CD4-positive, alpha-beta T cell treated with Interferon gamma for 1 hour (primary cell): ENCODE measurements at regions not wholly inside any gene's neighbourhood (a gene's known extent, or its start where the extent isn't known, plus 50 kb on each side); places are given as distances from the start of the nearest gene placed in this dataset.

Experiments used
- DNase-seq: peaks from one replicate; pipeline ENCODE4 v3.0.0-alpha.2; 2020

DNA sequence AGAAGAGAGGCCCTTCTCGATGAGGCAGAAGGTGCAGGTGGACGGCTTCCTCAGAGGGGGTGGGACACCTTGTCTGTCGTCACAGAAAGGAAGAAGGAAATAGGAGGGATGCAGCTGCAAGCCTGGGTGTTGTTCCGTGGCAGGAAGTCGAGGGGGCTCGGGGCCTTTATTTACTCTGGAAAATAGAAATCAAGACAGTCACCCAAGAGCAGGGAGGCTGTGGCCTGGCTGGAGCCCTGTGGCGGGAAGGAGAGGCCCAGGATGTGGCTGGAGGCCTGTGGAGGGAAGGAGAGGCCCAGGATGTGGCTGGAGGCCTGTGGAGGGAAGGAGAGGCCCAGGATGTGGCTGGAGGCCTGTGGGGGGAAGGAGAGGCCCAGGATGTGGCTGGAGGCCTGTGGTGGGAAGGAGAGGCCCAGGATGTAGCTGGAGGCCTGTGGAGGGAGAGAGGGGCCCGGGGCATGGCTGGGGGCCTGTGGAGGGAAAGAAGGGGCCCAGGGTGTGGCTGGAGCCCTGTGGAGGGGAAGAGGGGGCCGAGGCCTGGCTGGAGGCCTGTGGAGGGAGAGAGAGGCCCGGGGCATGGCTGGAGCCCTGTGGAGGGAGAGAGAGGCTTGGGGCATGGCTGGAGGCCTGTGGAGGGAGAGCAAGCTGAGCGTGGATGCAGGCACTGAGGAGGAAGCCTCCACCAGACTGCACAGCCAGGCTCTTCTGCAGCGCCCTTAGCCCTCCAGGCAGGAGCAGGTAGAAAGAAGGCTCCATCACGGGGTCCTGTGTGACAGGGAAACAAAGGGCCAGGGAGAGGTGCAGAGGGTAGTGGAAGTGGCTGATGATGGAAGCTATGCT lies 97.3 kb upstream of the SFMBT2 start:
- no peak for DNase-seq

DNA sequence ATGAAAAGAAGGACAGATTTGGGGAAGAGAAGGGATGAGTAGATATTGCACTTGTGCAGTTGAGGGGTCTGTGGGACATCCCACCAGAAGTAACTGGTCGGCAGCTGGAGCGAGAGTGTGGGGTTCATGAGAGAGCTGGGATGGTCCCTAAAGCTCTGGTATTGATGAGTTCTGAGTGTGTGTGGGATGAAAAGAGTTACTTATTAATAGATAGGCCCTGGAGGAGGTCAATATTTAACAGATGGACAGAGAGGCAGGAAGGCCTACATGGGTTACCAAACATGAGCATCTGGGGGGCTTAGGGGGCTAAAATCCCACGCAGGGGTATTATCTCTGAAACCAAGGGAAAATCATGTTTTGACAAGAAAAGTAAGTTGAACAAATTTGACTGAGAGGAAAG lies 95.7 kb upstream of the SFMBT2 start:
- DNase-seq: no peak

DNA sequence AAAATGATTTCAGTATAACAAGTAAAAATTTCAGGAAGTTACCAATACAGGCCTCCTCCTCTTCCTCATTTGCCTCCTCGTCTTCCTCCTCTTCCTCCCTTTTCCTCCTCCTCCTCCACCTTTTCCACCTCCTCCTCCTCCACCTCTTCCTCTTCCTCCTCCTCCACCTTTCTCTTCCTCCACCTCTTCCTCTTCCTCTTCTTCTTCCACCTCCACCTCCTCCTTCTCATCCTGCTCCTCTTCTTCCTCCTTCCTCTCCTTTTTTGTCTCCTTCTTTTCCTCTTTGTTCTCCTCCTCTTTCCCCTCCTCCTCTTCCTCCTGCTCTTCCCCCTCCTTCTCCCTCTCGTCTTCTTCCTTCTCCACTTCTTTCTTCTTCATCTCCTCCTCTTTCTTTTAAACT lies 94.4 kb upstream of the SFMBT2 start:
- no peak for DNase-seq

- DNase-seq: no peak
These were observed 92.4 kb upstream of the SFMBT2 start for GRCh38 chr10:7503190-7503589.

DNA sequence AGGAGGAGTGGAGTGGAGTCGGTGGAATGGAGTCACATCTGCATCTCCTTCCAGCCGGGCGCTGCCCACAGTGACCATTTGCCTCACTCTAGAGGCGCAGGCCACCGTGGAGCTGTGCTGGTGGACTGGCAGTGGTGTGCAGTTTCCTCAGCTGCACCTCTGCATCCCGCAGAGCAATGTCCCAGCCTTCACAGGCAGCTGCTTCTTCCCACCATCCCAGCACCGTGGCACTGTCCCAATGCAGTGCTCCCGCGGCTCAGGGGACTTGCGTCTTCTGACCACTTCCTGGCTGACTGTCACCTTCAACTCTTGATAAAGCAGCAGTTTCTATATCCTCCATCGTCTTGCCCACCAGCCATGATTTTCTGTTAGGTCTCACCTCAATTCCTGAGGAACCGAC lies 90.3 kb upstream of the SFMBT2 start:
- no peak for DNase-seq

DNA sequence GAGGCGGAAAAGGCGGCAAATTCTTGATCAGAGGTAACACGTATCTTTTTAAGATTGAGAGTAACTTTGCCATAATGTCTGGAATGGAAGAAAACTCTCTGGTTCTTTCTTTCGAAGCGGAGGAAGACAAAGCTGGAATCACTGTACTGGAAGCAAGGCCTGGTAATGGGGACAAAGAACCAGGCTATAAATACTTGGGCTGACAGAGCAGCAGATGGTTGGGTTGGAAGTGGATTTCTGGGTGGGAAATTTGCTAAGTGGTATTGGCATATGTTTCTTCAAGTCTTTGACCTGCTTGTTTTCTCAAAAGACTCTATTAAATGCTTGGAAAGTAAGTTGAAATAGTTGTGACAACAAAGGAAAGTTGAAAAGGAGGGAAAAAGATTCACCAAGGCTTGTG lies 87.3 kb upstream of the SFMBT2 start:
- DNase-seq: no peak

DNA sequence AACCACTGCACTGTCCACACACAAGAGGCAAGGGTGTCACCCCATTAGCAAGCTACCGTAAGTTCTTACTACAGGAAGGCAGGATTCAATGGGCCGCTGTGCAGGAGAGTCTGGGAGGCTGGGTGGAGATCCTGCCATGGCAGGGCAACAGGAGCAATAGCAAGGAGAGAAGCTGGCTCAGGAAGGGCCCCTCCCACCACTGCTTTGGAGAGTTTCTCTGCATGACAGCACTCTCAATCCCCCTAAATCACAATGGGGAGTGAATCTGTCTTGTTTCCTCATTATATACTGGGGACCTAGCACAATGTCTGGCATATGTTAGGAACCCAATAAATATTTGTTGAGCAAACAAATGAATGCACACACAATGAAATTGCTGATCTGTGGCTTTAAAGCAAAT lies 83.2 kb upstream of the SFMBT2 start:
- DNase-seq: no peak

DNA sequence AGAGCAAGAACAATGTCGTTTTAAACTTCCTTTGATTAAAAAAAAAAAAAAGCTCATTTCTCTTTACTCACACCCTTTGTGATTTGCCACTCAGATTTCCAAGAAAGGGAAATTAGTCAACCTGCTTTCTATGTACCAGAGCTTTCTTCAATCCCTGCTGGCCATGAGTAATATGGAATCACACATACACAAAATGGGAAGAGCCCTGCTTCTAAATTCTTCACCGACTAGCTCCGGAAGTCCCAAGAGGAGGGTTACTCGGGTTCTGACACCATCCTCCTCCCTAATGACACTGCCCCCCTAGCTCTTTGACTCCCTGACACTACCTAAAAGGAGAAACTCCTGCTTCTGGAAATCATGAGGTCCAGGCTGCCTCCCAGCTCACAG lies 81.8 kb upstream of the SFMBT2 start:
- no peak for DNase-seq

- DNase-seq: no peak
These were observed 81.3 kb upstream of the SFMBT2 start for GRCh38 chr10:7491949-7492659.

DNA sequence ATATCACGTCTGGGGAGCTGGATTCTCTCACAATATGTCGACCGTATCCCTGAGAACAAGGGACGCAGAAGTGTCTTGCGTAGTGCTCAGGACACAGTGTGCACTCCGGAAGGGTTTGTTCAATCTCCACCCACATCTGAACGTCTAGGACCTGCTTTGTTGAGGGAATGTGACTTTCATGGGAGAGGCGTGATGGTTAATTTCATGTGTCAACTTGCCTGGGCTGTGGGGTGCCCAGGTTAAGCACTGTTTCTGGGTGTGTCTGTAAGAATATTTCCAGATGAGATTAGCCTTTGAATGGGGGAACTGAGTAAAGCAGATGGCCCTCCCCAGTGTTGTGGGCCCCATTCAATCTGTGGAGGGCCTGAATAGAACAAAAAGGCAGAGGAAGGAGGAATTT lies 80.4 kb upstream of the SFMBT2 start:
- no peak for DNase-seq

DNA sequence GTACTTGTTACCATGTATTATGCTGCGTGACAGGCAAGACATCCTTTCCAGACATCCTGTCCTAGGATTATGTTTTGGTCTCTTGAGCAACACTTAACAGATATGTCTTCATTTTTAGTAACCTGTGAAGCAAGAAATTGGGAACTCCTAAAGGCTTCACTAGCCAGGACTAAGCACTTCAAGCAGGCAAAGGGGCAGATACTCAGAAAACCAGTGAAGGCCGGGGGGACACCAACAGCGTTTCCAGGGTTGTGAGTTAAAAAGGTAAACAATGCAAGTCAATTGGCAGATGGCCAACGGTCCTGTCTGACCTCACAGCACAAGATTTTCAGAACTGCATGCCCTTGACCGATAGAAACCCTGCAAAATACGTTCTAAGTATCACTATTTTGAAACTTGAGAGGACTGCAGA lies 77.6 kb upstream of the SFMBT2 start:
- no peak for DNase-seq

DNA sequence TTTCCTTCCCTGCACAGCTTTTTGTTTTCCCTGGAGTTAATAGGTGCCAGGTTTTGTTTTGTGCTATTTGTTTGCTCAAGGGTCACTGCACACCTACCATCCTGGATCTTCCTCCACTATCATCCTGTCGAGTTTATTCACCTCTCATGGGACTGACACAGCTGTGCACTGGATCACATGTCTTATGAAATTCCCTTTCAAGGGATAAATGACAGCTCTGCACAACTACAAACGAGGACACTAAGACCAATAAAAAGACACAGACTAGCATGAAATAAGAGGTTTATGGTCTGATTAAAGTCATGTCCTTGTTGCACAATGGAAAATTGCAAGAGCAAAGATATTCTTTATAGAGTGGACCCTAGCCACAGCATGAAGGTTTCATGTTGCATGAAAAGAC lies 76.7 kb upstream of the SFMBT2 start:
- no peak for DNase-seq

GRCh38 chr10:7486528-7486927 lies 75.7 kb upstream of the SFMBT2 start:
- no peak for DNase-seq

DNA sequence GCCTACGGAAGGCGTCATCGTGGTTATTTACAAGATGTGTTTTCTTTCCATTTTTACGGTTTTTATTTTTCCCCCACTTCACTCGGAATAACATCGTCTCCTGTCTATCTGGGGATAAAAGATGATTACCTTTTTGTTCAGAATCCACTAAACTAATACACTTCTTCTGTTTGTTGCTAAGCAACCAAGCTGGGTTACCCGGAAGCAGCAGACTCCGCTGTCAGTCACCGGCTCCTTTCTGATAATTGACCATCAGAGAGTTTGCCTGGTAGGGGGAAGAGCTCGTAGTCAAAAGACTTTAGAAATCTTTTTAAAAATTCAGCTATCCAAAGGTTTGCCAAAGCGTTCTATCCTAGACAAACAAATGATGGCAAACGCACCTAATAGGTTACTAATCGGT lies 75.0 kb upstream of the SFMBT2 start:
- no peak for DNase-seq

DNA sequence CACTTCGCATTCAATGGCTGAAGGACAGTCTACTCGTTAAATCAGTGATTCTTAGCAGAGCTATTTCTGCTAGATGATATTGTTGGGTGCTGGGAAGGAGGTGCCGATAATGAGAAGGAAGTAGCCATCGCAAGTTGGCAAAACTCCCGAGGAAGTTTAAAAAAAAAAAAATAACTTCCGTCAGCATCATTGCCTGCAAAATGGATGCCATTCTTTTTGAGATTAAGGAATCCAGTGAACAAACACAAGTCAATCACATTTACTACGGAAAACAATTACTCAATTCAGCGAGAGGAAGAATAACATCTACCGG lies 74.4 kb upstream of the SFMBT2 start:
- no peak for DNase-seq

DNA sequence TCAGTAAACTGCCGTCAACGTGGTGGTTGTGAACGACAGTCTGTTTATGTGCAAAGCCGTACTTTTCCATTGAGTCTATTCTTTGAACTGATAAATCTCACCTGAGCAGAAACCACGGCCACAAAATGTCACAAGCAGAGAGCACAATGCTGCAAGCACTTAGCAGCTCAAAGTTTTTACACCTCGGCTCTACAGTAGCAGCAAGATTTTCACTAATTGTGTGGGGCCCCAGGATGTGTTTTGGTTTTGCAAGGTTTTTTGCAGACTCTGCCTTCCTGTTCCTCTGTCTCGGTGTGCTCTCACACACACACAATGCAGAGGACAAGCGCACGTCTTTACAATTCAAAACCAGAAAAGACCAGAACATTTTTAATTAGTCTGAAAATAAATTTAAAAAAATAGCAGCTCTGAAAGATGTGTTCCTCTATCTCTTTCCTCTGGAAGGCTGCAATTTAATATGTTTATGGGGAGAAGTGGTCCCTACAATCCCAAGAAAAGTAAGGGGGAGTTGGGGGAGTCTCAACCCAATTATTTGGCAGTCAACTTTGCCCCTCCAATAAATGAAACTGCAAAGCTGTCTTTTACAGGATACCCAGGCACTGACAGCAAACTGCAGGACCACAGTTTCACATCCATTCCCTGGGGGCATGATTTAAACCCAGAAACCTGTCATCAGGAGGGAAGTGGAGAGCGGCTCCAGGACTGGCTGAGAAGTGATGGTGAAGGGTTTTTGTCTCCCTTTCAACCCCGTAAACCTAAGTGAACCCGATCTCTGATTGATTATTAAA lies 73.8 kb upstream of the SFMBT2 start:
- DNase-seq: peak; percentile 68

DNA sequence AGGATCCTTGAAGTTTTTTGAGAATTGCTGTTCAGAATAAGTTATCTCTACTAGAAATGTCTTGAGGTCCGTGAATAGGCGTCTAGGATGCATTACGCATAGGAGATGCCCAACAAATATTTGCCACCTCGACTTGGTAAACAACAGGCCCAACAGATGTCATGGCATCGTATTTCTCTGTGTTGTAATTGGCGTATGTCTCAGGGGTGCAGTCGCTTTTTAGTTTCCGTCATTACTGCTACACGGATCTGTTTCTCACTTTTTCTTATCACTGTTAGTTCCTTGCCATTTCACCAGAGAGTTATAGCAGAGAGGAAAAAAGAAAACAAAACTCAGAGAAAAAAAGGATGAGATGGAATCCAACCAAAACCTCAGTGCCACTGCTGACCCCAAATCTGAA lies 73.0 kb upstream of the SFMBT2 start:
- DNase-seq: no peak

DNA sequence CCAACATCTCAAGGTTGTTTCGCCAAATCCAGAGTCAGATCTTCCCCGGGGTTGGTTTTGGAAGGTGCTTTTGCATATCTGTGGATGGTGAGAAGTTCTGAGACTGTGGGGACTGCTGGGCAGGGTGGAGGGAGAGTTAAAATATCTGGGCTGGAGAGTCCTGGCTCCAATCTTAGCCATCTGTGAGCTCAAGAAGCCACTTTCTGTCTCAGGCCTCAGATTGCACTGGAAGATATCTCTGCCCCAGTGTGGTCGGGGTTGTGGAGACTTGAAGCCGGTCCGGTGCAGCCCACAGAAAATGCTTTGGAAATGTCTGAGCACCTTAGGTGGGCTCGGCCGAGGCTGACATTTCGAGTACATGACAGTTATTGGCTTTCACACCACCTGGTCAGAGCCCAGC lies 72.2 kb upstream of the SFMBT2 start:
- no peak for DNase-seq

GRCh38 chr10:7481368-7481765 lies 70.5 kb upstream of the SFMBT2 start:
- DNase-seq: no peak

GRCh38 chr10:7480742-7481367 lies 70.0 kb upstream of the SFMBT2 start:
- DNase-seq: peak; percentile 46

GRCh38 chr10:7479861-7480598 lies 69.2 kb upstream of the SFMBT2 start:
- DNase-seq: no peak

GRCh38 chr10:7478727-7479457 lies 68.1 kb upstream of the SFMBT2 start:
- no peak for DNase-seq
